HL-60 (cell line): ENCODE measurements at regions not wholly inside any gene's neighbourhood (a gene's known extent, or its start where the extent isn't known, plus 50 kb on each side); places are given as distances from the start of the nearest gene placed in this dataset.

Experiments used
- DNase-seq, 2 experiments: peaks; one replicate each; pipeline ENCODE4 v3.0.0-alpha.2; 2010 to 2020; ENCODE audit warnings: low read depth in 1 of 2, low spot score in 1 of 2
- H3K27ac ChIP-seq: fragments of 250-450 bp; sonication (Bioruptor Pico); replicated peaks from 2 replicates; pipeline ENCODE4 v1.5.1; 2020; ENCODE audit warnings: mild to moderate bottlenecking, moderate library complexity
- H3K27me3 ChIP-seq: fragments of 250-450 bp; sonication (Bioruptor Pico); 2 replicates; pipeline ENCODE4 v1.5.1; 2021; ENCODE audit warnings: mild to moderate bottlenecking, moderate library complexity; ENCODE audit not compliant: insufficient read depth, poor library complexity, severe bottlenecking
- H3K4me3 ChIP-seq: replicated peaks from 2 replicates; pipeline ENCODE4 v1.5.1; 2011; ENCODE audit warnings: mild to moderate bottlenecking, control low read depth, low read length; ENCODE audit not compliant: insufficient read depth
- CTCF ChIP-seq: IDR thresholded peaks from one replicate; pipeline ENCODE4 v1.5.1; 2011; ENCODE audit warnings: low read length, control low read depth, inconsistent platforms; ENCODE audit not compliant: insufficient read depth
- GABPA ChIP-seq: IDR thresholded peaks from 2 replicates; pipeline ENCODE4 v1.6.1; 2012; ENCODE audit warnings: low read depth
- POLR2AphosphoS5 ChIP-seq: IDR thresholded peaks from 2 replicates; pipeline ENCODE4 v1.6.1; 2012; ENCODE audit warnings: low read depth
- REST ChIP-seq: IDR thresholded peaks from 2 replicates; pipeline ENCODE4 v1.6.1; 2012; ENCODE audit warnings: low read depth; ENCODE audit not compliant: insufficient replicate concordance
- SPI1 ChIP-seq: IDR thresholded peaks from 2 replicates; pipeline ENCODE4 v1.6.1; 2012; ENCODE audit warnings: low read depth, mild to moderate bottlenecking, borderline replicate concordance

- Histone ChIP-seq H3K27me3 (no peaks in the 10 kb centered on the region), H3K4me3 (no peak overlapping the region), H3K27ac (no peak overlapping the region)
- no peak for DNase-seq
- TF ChIP-seq SPI1 (no peak), GABPA (no peak), CTCF (no peak), POLR2AphosphoS5 (no peak), REST (no peak)
Measured at GRCh38 chr9:30676651-30677050, 1707.8 kb upstream of the ACO1 start.

- no peak for TF ChIP-seq POLR2AphosphoS5
- no peak for TF ChIP-seq CTCF
- TF ChIP-seq GABPA: no peak
- TF ChIP-seq REST: no peak
- TF ChIP-seq SPI1: no peak
Measured at GRCh38 chr9:30677221-30677620, 1707.2 kb upstream of the ACO1 start.

GRCh38 chr9:30688801-30689200, 1695.6 kb upstream of the ACO1 start:
- TF ChIP-seq REST: no peak
- no peak for DNase-seq
- H3K4me3 ChIP-seq: no peak overlapping the region
- H3K27ac ChIP-seq: no peak overlapping the region
- H3K27me3 ChIP-seq: no peaks in the 10 kb centered on the region

More at GRCh38 chr9:30677221-30677620, 1707.2 kb upstream of the ACO1 start:
- Histone ChIP-seq H3K27ac (no peak overlapping the region), H3K27me3 (no peaks in the 10 kb centered on the region), H3K4me3 (no peak overlapping the region)
- DNase-seq: no peak

- Histone ChIP-seq H3K27me3 (no peaks in the 10 kb centered on the region), H3K4me3 (no peak overlapping the region), H3K27ac (no peak overlapping the region)
- DNase-seq: no peak
- TF ChIP-seq GABPA (no peak), POLR2AphosphoS5 (no peak), SPI1 (no peak), CTCF (no peak), REST (no peak)
Measured at GRCh38 chr9:30697958-30698357, 1686.5 kb upstream of the ACO1 start.
